GM12878 (cell line): ENCODE measurements at regions not wholly inside any gene's neighbourhood (a gene's known extent, or its start where the extent isn't known, plus 50 kb on each side); places are given as distances from the start of the nearest gene placed in this dataset.

Experiments used
- ATAC-seq: fragments of 200-7000 bp; cut with Tn5 transposase; 3 replicates; pipeline ENCODE4 v1.9.1; 2020; ENCODE audit warnings: mild to moderate bottlenecking, moderate library complexity
- BruUV-seq: library from RNA; stranded (reverse); fragments of 400-500 nt; replicated peaks from 2 replicates; lab custom pipeline; 2021; lab: Mats Ljungman, UMichigan
- CTCF ChIA-PET: fragments of 300-600 bp; sonication (Branson Sonifier 250); formaldehyde crosslinking; extraction: SDS; loops from one replicate; lab custom pipeline; 2021; ENCODE audit warnings: inconsistent platforms; lab: Yijun Ruan, JAX
- POLR2A ChIA-PET: fragments of 350-600 bp; formaldehyde crosslinking; extraction: SDS; loops from one replicate; lab custom pipeline; 2021; ENCODE audit warnings: inconsistent platforms; lab: Charles Lee
- RAD21 ChIA-PET: fragments of 300-600 bp; sonication (Branson Sonifier 250); formaldehyde crosslinking; loops from one replicate; lab custom pipeline; 2023; ENCODE audit warnings: antibody characterized with exemption; ENCODE audit not compliant: unreplicated experiment; lab: Charles Lee
- SMC1A ChIA-PET: fragments of 300-600 bp; sonication (Branson Sonifier 250); formaldehyde crosslinking; loops from one replicate; lab custom pipeline; 2023; ENCODE audit not compliant: unreplicated experiment, uncharacterized antibody; lab: Charles Lee
- DNase-seq: peaks from one replicate; pipeline ENCODE4 v3.0.0-alpha.2; 2011; ENCODE audit warnings: low read depth, low spot score
- FAIRE-seq: peaks from 3 replicates; lab custom pipeline; 2011; peaks lifted over from hg19 to GRCh38; lab: Jason Lieb, UNC
- H2AFZ ChIP-seq: 2 replicates; pipeline ENCODE4 v1.6.0; 2011; ENCODE audit warnings: low read depth, low read length, control low read depth; ENCODE audit not compliant: control insufficient read depth
- H3K27ac ChIP-seq: 2 replicates; pipeline ENCODE4 v1.5.1; 2011; ENCODE audit warnings: control low read depth; ENCODE audit not compliant: control insufficient read depth, insufficient read depth
- H3K27me3 ChIP-seq, 2 experiments: replicated peaks in 1 of 2; 2 replicates each; pipeline versions ENCODE4 v1.6.0 to v1.6.1; 2011; ENCODE audit warnings: low read length in 1 of 2; ENCODE audit not compliant: control insufficient read depth in 2 of 2, insufficient read depth in 2 of 2
- H3K36me3 ChIP-seq, 2 experiments: 2 replicates each; pipeline ENCODE4 v1.5.1; 2011; ENCODE audit warnings: low read length in 1 of 2; ENCODE audit not compliant: control insufficient read depth in 2 of 2, insufficient read depth in 2 of 2
- H3K4me1 ChIP-seq: 2 replicates; pipeline ENCODE4 v1.6.1; 2011; ENCODE audit warnings: mild to moderate bottlenecking, low read length, moderate library complexity, mixed read lengths; ENCODE audit not compliant: control insufficient read depth, insufficient read depth
- H3K4me2 ChIP-seq: 2 replicates; pipeline ENCODE4 v1.6.0; 2011; ENCODE audit warnings: control low read depth; ENCODE audit not compliant: control insufficient read depth, insufficient read depth
- H3K4me3 ChIP-seq: fragments of 200-600 bp; sonication (generic); 2 replicates; pipeline ENCODE4 v1.5.1; 2016
- H3K79me2 ChIP-seq: 2 replicates; pipeline ENCODE4 v1.6.0; 2011; ENCODE audit warnings: low read length; ENCODE audit not compliant: control insufficient read depth, insufficient read depth
- H3K9ac ChIP-seq: 2 replicates; pipeline ENCODE4 v1.8.0; 2011; ENCODE audit warnings: low read length, control low read depth, mixed read lengths; ENCODE audit not compliant: control insufficient read depth, insufficient read depth
- H3K9me3 ChIP-seq: replicated peaks from 3 replicates; pipeline ENCODE4 v1.5.1; 2011; ENCODE audit warnings: mild to moderate bottlenecking, low read length; ENCODE audit not compliant: control insufficient read depth, insufficient read depth
- H4K20me1 ChIP-seq: 2 replicates; pipeline ENCODE4 v1.6.0; 2011; ENCODE audit not compliant: control insufficient read depth, insufficient read depth
- BCLAF1 ChIP-seq: fragments of 450-650 bp; IDR thresholded peaks from 2 replicates; pipeline ENCODE4 v1.6.1; 2017; ENCODE audit warnings: antibody characterized with exemption, mild to moderate bottlenecking, moderate library complexity
- ELK1 ChIP-seq: IDR thresholded peaks from 2 replicates; pipeline ENCODE4 v1.6.1; 2012; ENCODE audit warnings: low read depth, low read length, improper control_type of control experiment
- FOXM1 ChIP-seq: IDR thresholded peaks from 2 replicates; pipeline ENCODE4 v1.6.1; 2012; ENCODE audit warnings: low read depth, mild to moderate bottlenecking, inconsistent platforms, low read length, moderate library complexity
- IRF3 ChIP-seq: fragments of 450-650 bp; IDR thresholded peaks from 2 replicates; pipeline ENCODE4 v1.6.1; 2014; ENCODE audit warnings: mild to moderate bottlenecking
- KAT2A ChIP-seq: conservative IDR thresholded peaks from 2 replicates; pipeline ENCODE4 v1.6.1; 2011; ENCODE audit warnings: low read depth, low read length; ENCODE audit not compliant: control insufficient read depth
- NFYA ChIP-seq: IDR thresholded peaks from 2 replicates; pipeline ENCODE4 v1.6.1; 2011; ENCODE audit warnings: low read depth, mild to moderate bottlenecking, low read length, improper control_type of control experiment, borderline replicate concordance
- YY1 ChIP-seq: IDR thresholded peaks from 2 replicates; pipeline ENCODE4 v1.6.1; 2011; ENCODE audit warnings: low read depth, mild to moderate bottlenecking, low read length
- ZSCAN29 ChIP-seq: fragments of 450-650 bp; IDR thresholded peaks from 2 replicates; pipeline ENCODE4 v1.6.1; 2017; ENCODE audit warnings: mild to moderate bottlenecking, moderate library complexity
- WGBS: methylation state at CpG from one replicate; pipeline ENCODE4 v1.1.6; 2016; ENCODE audit warnings: low lambda C conversion rate; ENCODE audit not compliant: insufficient replicate concordance, insufficient coverage; ENCODE audit errors: missing lambda C conversion rate; 5-methylcytosine and 5-hydroxymethylcytosine counted together
- in situ Hi-C: fragments of 300-500 bp; cut with MboI; formaldehyde crosslinking; loops from 9 replicates; pipeline ENCODE4 v1.14.3; 2018; ENCODE audit warnings: mixed read lengths
- intact Hi-C: fragments of 100-400 bp; cut with micrococcal nuclease; formaldehyde crosslinking; loops from one replicate; pipeline ENCODE4 v1.14.2; 2022; ENCODE audit not compliant: unreplicated experiment

GRCh38 chr5:155113888-155114287 is 100.3 kb downstream of the KIF4B start:
- ATAC-seq: no peak

More at GRCh38 chr5:155113888-155114287, 100.3 kb downstream of the KIF4B start:
- no peaks in the 10 kb centered on the region for H3K9me3 ChIP-seq
- H3K4me3 ChIP-seq: no peak overlapping the region
- no peak for TF ChIP-seq FOXM1
- no peak for TF ChIP-seq IRF3
- TF ChIP-seq KAT2A: no peak
- no peak for TF ChIP-seq NFYA
- no peak for TF ChIP-seq BCLAF1
- TF ChIP-seq ELK1: no peak
- no peak for TF ChIP-seq ZSCAN29
- TF ChIP-seq YY1: no peak
- no peaks in the 10 kb centered on the region; a peak in 1 of 4 replicates for H3K27me3 ChIP-seq
- in situ Hi-C loops (no loop called here), intact Hi-C loops (no loop called here)
- DNase-seq (no peak), FAIRE-seq (no peak)
- RAD21 ChIA-PET: no interaction called here
- no peaks in the 10 kb centered on the region for H3K4me1 ChIP-seq
- no peak overlapping the region for H3K4me2 ChIP-seq
- CTCF ChIA-PET: no interaction called here
- H3K9ac ChIP-seq: no peak overlapping the region
- H3K36me3 ChIP-seq: no peaks in the 10 kb centered on the region
- 57% methylated on average over 3 of the region's 3 CpGs for WGBS
- BruUV-seq: no TSS peak
- no peaks in the 10 kb centered on the region for H4K20me1 ChIP-seq
- no peak overlapping the region for H3K27ac ChIP-seq
- no peak overlapping the region for H2AFZ ChIP-seq
- SMC1A ChIA-PET: no interaction called here
- POLR2A ChIA-PET: no interaction called here
- no peaks in the 10 kb centered on the region for H3K79me2 ChIP-seq
